Adrenal gland (tissue), 5 donors: ENCODE measurements at regions not wholly inside any gene's neighbourhood (a gene's known extent, or its start where the extent isn't known, plus 50 kb on each side); places are given as distances from the start of the nearest gene placed in this dataset.

Experiments used
- POLR2A ChIP-seq, 2 donors: fragments of 450-650 bp; IDR thresholded peaks; one replicate each; pipeline ENCODE4 v1.6.1; 2017; ENCODE audit warnings: antibody characterized with exemption in 2 of 2, mild to moderate bottlenecking in 2 of 2, moderate library complexity in 1 of 2
- TF ChIP-seq, protein P1 (sequence below), 6 experiments: fragments of 450-650 bp in 4 of 6; fragments of 200-600 bp in 2 of 6; sonication (generic) in 1 of 6; IDR thresholded peaks; 1 replicate in 5 of 6; 2 replicates in 1 of 6; pipeline versions ENCODE4 v1.5.1 to v1.8.0; 2016 to 2021; ENCODE audit warnings: antibody characterized with exemption in 6 of 6, mild to moderate bottlenecking in 2 of 6, moderate library complexity in 1 of 6
- donor health status: DM: no; HTN: no; CAD: no.

DNA sequence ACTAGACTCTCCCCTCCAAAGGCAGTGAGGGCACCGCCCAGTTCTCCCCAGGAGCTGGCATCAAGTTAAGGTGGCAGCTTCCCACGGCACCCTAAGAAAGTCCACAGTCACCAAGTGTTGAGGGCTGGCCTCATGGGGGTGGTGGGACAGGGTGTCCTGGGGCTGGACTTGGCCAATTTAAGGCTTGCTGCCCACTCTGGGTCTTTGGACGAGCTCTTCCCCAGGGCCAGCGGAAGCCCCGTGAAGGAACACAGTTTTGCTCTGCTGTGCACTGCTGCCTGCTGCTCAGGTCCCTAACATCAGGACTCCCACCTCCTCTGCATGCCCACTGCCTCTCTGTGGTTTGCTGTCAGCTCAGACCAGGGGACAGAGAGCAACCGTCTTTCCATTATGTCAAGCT is 57.3 kb upstream of the TMEM72 start:
- TF ChIP-seq POLR2A (IDR thresholded peaks at IDR 0.05): no peak
- TF ChIP-seq, protein P1, sequence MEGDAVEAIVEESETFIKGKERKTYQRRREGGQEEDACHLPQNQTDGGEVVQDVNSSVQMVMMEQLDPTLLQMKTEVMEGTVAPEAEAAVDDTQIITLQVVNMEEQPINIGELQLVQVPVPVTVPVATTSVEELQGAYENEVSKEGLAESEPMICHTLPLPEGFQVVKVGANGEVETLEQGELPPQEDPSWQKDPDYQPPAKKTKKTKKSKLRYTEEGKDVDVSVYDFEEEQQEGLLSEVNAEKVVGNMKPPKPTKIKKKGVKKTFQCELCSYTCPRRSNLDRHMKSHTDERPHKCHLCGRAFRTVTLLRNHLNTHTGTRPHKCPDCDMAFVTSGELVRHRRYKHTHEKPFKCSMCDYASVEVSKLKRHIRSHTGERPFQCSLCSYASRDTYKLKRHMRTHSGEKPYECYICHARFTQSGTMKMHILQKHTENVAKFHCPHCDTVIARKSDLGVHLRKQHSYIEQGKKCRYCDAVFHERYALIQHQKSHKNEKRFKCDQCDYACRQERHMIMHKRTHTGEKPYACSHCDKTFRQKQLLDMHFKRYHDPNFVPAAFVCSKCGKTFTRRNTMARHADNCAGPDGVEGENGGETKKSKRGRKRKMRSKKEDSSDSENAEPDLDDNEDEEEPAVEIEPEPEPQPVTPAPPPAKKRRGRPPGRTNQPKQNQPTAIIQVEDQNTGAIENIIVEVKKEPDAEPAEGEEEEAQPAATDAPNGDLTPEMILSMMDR (IDR thresholded peaks at IDR 0.05): no peak
